Progenitor cell of endocrine pancreas (in vitro differentiated cells): ENCODE measurements at regions not wholly inside any gene's neighbourhood (a gene's known extent, or its start where the extent isn't known, plus 50 kb on each side); places are given as distances from the start of the nearest gene placed in this dataset.

Source experiments
- DNase-seq: peaks from one replicate; pipeline ENCODE4 v3.0.0; 2021; ENCODE audit warnings: low spot score; ENCODE audit not compliant: unreplicated experiment
- H3K27ac Mint-ChIP-seq: 2 replicates; pipeline ENCODE4 v1.8.0; 2021; ENCODE audit warnings: mild to moderate bottlenecking, moderate library complexity, mixed read lengths
- H3K27me3 Mint-ChIP-seq: 2 replicates; pipeline ENCODE4 v1.8.0; 2021; ENCODE audit warnings: mixed read lengths
- H3K36me3 Mint-ChIP-seq: 2 replicates; pipeline ENCODE4 v1.8.0; 2022; ENCODE audit warnings: mixed read lengths; ENCODE audit not compliant: insufficient read depth
- H3K4me1 Mint-ChIP-seq: 2 replicates; pipeline ENCODE4 v1.8.0; 2021; ENCODE audit warnings: low read depth, mixed read lengths
- H3K4me3 Mint-ChIP-seq: 2 replicates; pipeline ENCODE4 v1.8.0; 2021; ENCODE audit warnings: low read depth, mild to moderate bottlenecking, moderate library complexity, mixed read lengths
- H3K9me3 Mint-ChIP-seq: 2 replicates; pipeline ENCODE4 v1.8.0; 2021; ENCODE audit warnings: low read depth, mixed read lengths
- CTCF ChIP-seq: fragments of 200-600 bp; sonication (generic); IDR thresholded peaks from one replicate; pipeline ENCODE4 v1.5.0; 2021; ENCODE audit warnings: antibody characterized with exemption, mild to moderate bottlenecking; ENCODE audit not compliant: unreplicated experiment

GRCh38 chr2:18214936-18215335 lies 336.5 kb downstream of the KCNS3 start:
- H3K27ac Mint-ChIP-seq: no peak overlapping the region
- no peaks in the 10 kb centered on the region for H3K27me3 Mint-ChIP-seq
- no peak for TF ChIP-seq CTCF
- no peak overlapping the region for H3K4me3 Mint-ChIP-seq
- DNase-seq: no peak
- H3K36me3 Mint-ChIP-seq: no peaks in the 10 kb centered on the region
- H3K9me3 Mint-ChIP-seq: no peaks in the 10 kb centered on the region
- peaks cover 17% of the 10 kb centered on the region for H3K4me1 Mint-ChIP-seq

DNA sequence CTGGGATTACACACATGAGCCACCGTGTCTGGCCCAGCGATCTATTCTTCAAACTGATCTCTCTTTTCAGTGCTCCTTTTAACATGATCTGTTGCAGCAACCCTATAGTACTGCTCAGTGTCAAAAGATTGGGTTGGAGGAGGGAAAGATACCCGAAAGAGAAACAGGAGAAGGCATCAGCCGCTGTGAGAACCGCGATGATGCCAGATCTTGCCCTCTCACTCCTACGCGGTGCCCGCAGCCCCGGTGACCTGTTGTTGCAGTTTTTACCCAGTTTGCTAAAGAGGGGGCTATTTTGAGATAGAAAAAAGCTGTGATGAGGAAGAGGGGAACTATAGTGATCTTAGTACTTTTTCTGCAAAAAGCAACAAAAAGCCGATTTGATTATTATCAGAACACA lies 335.5 kb downstream of the KCNS3 start:
- TF ChIP-seq CTCF: no peak
- Mint-ChIP-seq H3K27ac (peak overlapping the region; percentile 33), H3K4me3 (no peak overlapping the region), H3K9me3 (peaks cover 3% of the 10 kb centered on the region), H3K36me3 (no peaks in the 10 kb centered on the region), H3K4me1 (peaks cover 21% of the 10 kb centered on the region), H3K27me3 (no peaks in the 10 kb centered on the region)
- DNase-seq: no peak

GRCh38 chr2:18209934-18210639 lies 331.6 kb downstream of the KCNS3 start:
- Mint-ChIP-seq H3K4me3 (no peak overlapping the region), H3K27ac (peak overlapping the region; percentile 74), H3K27me3 (no peaks in the 10 kb centered on the region)

GRCh38 chr2:18208956-18209355 lies 330.5 kb downstream of the KCNS3 start:
- Mint-ChIP-seq H3K9me3 (peaks cover 9% of the 10 kb centered on the region), H3K4me1 (peaks cover 18% of the 10 kb centered on the region), H3K27me3 (no peaks in the 10 kb centered on the region), H3K36me3 (no peaks in the 10 kb centered on the region), H3K4me3 (no peak overlapping the region), H3K27ac (no peak overlapping the region)
- DNase-seq: no peak
- TF ChIP-seq CTCF: no peak

More at GRCh38 chr2:18209934-18210639, 331.6 kb downstream of the KCNS3 start:
- H3K9me3 Mint-ChIP-seq: peaks cover 3% of the 10 kb centered on the region
- no peak for TF ChIP-seq CTCF
- H3K36me3 Mint-ChIP-seq: no peaks in the 10 kb centered on the region
- DNase-seq: no peak
- peaks cover 19% of the 10 kb centered on the region for H3K4me1 Mint-ChIP-seq

- no peak for TF ChIP-seq CTCF
- Mint-ChIP-seq H3K9me3 (peaks cover 7% of the 10 kb centered on the region), H3K27me3 (peaks cover 3% of the 10 kb centered on the region), H3K36me3 (no peaks in the 10 kb centered on the region), H3K27ac (no peak overlapping the region), H3K4me1 (peaks cover 7% of the 10 kb centered on the region), H3K4me3 (no peak overlapping the region)
- no peak for DNase-seq
These were observed 322.3 kb downstream of the KCNS3 start for GRCh38 chr2:18200771-18201170.
